Activated CD8-positive, alpha-beta memory T cell treated with anti-CD3 and anti-CD28 coated beads for 36 hours (primary cell): ENCODE measurements at regions not wholly inside any gene's neighbourhood (a gene's known extent, or its start where the extent isn't known, plus 50 kb on each side); places are given as distances from the start of the nearest gene placed in this dataset.
"Not testable (repeated sequence)": the region's sequence is repeated elsewhere in the genome, so short reads cannot be mapped to it uniquely, and the experiment has no call there.

Experiments
- CTCF ChIA-PET: fragments of 350-600 bp; sonication (Branson Sonifier 250); formaldehyde crosslinking; loops from one replicate; lab custom pipeline; 2021; ENCODE audit warnings: antibody characterized with exemption; lab: Charles Lee
- POLR2A ChIA-PET: fragments of 350-600 bp; sonication (Branson Sonifier 250); formaldehyde crosslinking; loops from one replicate; lab custom pipeline; 2021; ENCODE audit warnings: antibody characterized with exemption; lab: Charles Lee

DNA sequence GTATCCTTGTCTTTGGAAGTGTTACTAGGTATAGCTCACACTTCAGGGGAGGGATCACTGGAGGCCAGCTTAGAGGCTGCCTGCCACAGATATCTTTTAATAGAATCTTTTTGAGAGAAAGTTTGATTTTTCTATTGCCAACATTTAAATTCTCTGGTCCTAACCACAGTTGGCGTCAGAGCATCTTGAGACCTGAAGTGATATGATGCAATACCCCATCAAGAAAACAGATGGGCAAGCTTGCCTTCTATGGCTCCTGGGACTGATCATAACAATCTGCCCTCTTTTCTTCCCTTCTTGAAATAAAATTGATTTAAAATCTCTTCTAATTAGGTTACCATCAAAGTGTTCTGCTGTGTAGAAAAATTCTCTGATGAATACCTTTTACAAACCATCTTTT lies 105.5 kb upstream of the ACKR3 start:
- ChIA-PET CTCF (no interaction called here), POLR2A (no interaction called here)

DNA sequence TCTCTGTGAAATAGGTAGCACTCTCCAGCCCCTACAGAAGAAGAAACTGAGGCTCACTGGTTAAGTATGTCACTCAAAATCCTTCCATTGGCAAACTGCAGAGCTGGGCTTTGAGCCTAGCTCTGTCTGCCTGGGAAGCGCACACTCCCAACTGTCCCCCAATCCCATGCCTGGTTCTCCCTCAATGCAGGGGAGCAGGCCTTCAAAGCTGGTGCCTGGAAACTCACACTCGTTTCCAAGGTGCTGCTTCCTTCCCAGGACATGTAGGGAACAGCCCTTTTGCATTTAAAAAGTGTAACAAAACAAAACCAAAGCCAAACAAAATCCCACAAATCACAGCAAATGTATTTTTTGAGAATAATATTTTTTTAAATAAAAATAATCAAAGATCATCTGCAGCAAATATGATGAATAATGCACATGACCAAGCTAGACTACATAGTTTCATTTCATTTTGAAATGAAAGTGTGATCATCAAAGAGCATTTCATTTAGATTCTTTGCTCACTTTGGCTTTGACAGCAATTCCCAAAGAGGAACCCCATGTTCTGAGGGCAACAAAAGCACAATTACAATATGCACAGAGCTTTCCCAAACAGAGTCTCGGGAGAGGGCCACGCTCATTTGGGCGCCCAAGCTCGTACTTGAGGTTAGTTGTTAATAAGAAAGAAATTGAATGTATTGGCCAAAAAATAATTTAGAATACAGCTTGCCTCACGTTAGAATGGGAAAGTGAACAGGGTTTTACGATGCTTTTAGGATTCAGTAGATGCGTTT lies 96.7 kb upstream of the ACKR3 start:
- POLR2A ChIA-PET: no interaction called here

DNA sequence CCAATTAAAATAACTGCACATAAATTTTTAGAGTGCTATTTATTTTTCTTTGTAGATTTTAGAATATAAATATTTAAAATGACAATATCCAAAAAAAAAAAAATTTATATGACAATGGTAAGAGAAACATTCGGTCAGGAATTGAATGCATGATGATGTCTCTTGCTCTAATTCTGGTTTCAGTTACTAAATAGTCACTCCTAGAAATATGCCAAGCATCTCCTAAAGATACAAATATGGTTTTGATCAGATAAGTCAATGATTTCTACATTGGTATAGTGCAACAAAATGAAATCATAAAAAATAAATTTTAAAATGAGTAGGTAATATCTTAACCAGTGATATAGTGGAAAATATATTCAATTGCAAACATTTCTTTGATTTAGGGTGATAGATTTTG lies 95.9 kb upstream of the ACKR3 start:
- CTCF ChIA-PET: no interaction called here
- POLR2A ChIA-PET: no interaction called here

More for the DNA sequence above, 96.7 kb upstream of the ACKR3 start:
- CTCF ChIA-PET: no interaction called here

DNA sequence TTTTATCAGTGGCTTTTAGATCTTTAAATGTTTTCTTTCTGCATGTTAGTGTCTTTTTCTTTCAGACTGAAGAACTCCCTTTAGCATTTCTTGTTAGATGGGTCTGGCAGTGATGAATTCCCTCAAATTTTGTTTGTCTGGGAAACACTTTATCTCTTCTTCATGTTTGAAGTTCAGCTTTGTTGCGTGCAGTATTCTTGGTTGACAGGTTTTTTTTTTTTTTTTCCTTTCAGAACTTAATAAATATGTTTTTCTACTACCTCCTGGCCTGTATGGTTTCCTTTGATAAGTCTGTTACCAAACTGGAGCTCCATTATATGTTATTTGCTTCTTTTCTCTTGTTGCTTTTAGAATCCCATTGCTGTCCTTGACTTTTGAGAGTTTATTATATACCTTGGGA lies 89.8 kb upstream of the ACKR3 start:
- POLR2A ChIA-PET: no interaction called here
- CTCF ChIA-PET: interaction anchor here (0.7 kb wide), 1 partner anchor 13 kb away, joined by 3 read pairs; no protein-coding TSS in a partner anchor

DNA sequence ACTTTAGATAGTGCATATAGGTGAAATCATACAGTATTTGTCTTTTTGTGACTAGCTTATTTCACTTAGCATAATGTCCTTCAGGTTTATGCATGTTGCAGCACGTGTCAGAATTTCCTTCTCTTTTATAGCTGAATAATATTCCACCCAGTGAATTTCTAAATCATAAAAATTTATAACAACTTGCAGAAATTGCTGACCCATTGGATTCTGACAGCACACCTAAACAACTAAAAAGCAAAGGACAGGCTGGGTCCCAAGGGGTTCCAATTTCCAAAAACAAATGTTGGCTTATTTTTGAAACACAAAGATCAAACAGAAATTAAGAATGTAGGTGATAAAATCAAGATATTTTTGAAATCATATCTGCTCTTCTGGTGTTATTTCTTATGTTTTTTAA lies 86.5 kb upstream of the ACKR3 start:
- CTCF ChIA-PET: no interaction called here
- POLR2A ChIA-PET: no interaction called here

DNA sequence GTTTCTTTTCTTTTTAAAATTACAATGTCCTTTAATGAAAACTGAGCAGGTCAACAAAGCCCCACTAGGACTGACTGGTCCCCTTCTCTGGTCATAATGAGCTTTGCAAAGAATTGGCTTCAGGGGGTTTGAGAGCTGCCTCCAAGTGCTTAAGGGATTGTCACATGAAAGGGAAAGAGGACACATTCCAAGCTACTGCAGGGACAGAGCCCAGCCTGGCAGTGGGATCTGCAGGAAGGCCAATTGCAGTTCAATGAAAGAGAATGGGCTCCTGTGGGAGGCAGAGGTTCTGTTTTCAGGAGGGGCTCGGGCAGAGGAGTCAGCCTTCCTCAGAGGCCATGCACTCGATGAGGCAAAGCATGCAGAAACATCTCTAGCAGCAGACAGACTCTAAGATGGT lies 84.1 kb upstream of the ACKR3 start:
- POLR2A ChIA-PET: no interaction called here
- CTCF ChIA-PET: interaction anchor here (0.7 kb wide), 1 partner anchor 802 kb away, joined by 3 read pairs; no protein-coding TSS in a partner anchor

DNA sequence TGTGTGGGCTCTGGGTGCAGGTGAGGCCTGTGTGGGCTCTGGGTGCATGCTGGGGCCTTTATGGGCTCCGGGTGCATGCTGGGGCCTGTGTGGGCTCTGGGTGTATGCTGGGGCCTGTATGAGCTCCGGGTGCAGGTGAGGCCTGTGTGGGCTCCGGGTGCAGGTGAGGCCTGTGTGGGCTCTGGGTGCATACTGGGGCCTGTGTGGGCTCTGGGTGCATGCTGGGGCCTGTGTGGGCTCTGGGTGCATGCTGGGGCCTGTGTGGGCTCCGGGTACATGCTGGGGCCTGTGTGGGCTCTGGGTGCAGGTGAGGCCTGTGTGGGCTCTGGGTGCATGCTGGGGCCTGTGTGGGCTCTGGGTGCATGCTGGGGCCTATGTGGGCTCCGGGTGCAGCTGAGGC lies 80.5 kb upstream of the ACKR3 start:
- CTCF ChIA-PET: interaction anchor here (0.6 kb wide), 1 partner anchor 437 kb away, joined by 3 read pairs; no protein-coding TSS in a partner anchor
- POLR2A ChIA-PET: not testable (repeated sequence)

DNA sequence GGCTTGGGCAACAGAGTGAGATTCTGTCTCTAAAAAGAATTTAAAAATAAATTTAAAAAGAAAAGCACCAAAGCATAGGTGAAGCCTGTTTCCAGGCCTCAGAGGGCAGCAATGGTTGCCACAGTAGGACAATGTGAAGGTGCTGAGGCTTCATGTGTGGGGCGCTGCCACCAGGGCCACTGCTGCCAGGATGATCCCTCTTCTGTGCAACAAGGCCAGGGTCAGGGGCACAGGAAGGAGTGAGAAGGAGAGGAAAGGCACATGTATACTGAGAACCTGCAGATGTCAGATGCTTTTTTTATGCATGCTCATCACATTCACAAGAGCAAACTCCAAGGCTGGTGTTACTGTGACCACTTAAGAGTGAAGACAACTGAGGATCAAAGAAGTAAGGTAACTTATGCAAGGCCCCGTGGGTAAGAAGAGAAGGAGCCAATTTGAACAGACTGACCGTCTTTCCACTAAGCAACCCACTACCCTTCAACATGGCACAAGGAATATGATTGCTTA lies 79.7 kb upstream of the ACKR3 start:
- ChIA-PET CTCF (no interaction called here), POLR2A (no interaction called here)

DNA sequence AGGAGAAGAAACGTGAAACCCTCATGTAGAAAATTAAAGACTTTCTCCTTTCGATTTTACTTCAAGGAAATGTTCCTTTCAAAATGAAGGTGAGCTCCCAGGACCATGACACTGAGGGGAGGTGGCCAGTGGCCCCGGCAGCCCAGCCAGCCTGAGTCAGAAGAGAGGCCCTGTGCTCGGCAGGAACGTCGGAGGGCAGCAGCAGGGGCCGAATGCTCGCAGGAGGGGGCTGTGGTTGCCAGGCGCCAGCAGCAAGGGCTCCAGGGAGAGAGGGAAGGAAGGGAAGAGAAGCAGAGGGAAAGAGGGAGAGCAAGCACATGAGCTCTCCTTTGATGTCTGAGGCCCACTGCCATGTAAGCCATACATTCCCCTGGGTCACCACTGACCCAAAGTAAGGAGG lies 73.3 kb upstream of the ACKR3 start:
- CTCF ChIA-PET: no interaction called here
- POLR2A ChIA-PET: no interaction called here

DNA sequence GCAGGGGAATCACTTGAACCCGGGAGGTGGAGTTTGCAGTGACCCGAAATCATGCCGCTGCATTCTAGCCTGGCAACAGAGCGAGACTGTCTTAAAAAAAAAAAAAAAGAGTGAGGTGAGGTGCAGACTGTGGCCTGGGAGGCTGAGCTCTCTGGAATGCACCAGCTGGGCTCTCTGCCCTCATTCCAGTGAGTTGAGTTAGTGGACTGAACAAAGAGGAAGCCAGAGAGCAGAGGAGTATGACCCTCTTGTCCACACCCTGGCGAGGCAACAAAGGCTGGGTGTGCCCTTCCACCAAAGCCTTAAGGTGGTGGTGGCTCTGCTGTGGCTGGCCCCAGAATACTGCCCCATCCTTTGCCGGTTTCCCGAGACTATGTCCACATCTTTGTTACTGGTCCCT lies 71.3 kb upstream of the ACKR3 start:
- CTCF ChIA-PET: no interaction called here
- POLR2A ChIA-PET: no interaction called here

DNA sequence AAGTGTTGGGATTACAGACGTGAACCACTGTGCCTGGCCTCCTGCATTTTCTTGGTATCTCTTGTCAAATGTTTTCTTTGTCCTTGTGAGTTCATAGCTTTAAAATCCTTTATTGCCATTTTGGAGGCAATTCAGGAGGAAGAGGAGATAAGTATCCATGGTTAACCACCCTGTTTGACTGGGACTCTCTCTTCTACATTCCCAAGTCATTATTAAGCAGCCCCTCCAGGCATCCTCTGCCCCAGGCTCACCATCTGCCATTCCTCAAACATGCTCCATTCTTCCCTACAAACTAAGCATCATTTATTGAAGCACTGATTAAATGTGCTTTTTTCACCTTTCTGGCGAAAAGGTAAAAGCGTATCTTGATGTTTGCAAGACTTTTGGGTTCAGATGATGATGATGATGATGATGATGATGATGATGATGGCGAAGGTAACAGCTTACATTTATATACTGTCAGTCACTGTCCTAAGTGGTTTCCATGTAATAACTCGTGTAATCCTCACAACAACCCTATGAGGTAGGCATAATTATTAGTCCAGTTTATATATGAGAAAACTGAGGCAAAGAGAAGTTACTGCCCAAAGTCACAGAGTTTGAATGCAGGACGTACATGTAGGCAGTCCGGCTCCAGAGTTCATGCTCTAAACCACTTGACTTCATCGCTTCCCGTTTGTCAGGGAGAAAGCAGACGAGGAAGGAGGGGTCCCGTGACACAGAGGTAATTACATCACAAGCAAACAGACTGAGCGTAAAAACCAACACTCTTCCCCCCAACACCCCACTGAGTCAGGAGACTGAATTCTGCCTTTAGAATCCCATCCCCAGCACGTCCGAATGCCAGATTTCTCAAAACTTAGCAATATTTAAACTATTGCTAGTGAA lies 69.7 kb upstream of the ACKR3 start:
- ChIA-PET POLR2A (no interaction called here), CTCF (no interaction called here)

DNA sequence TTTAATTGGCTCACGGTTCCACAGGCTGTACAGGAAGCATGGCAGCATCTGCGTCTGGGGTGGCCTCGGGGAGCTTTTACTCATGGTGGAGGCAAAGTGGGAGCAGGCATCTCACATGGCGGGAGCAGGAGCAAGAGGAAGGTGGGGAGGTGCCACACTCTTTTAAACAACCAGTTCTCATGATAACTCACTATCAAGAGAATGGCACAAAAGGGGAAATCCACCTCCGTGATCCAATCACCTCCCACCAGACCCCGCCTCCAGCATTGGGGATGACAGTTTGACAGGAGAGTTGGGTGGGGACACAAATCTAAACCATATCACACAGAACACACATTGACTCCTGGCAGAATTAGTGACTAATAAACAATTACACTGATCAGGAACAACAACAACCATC lies 68.6 kb upstream of the ACKR3 start:
- ChIA-PET CTCF (no interaction called here), POLR2A (no interaction called here)

DNA sequence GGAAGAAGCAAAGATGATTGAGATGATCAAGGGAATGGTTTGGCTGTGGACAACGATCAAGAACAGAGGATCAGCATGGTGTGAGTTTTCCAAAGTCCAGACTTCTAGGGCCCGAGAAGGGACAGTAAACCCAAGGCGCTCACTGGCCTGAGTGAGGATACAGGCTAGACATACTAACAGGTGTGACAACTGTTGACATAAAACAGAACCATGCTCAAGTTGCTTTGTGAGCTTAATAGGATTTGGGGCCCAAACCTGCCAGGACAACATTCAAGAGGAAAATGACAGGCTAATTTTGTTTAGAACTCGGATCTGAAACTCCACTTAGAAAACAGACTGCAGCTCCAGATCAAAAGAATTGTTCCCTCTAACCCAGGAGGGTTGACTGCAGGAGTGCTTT lies 68.1 kb upstream of the ACKR3 start:
- CTCF ChIA-PET: no interaction called here
- POLR2A ChIA-PET: no interaction called here

DNA sequence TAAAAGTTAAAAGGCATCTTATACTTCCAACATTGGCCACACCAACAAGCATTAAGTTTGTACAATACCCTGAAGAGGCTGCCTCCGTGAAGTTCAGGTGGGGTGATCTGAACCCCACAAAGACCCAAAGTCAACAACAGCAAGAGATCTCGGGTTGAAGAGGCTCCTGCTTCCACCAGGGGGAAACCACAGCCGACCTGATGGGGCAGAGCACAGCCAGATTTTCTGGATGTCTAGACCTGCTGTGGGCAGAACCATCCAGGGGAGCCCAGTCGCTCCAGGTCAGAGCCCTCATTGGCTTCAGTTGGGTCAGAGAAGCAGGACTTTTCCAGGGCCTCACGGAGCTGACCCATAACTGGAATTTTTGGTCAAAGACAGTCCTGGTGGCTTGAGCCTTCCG lies 66.5 kb upstream of the ACKR3 start:
- ChIA-PET POLR2A (no interaction called here), CTCF (interaction anchor here (1.0 kb wide), 1 partner anchor 67 kb away, joined by 4 read pairs; the partner anchor contains the start of gene ACKR3)

DNA sequence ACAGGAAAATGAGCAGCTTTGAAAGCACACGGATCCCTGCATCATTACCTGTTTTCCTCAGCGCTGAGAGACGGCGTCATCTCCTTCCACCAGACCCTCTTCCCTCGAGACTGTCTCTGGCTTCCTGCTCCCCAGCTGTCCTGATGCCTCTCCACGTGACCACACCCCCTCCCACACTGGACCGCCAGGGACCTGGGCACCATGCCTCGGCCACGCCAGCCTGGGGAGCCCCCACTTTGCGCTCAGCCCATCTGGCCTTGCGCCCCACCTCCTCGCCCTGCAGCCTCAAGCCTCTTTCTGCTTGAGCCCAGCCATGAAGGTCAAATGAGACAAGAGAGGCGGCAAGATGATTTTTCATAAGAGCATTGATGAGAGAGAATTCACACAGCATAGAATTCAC lies 66.0 kb upstream of the ACKR3 start:
- ChIA-PET CTCF (no interaction called here), POLR2A (no interaction called here)

DNA sequence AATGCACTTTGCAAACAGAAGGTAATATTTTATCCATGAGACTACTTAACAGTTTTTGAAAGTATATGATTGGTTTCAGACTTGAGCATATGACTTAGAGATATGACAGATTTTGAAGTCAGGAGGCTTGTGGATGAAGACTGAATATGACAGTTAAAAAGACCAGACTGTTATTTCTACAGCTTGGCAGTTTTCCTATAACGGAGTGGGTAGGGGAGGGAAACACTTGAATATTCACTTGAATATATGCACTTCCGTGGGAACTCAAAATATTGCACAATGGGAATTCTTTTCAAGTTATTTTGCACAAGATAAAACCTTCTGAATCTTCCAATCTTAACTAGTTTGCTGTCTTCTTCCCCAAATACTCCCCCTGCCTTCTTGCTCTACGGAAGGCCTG lies 64.6 kb upstream of the ACKR3 start:
- ChIA-PET POLR2A (no interaction called here), CTCF (no interaction called here)

DNA sequence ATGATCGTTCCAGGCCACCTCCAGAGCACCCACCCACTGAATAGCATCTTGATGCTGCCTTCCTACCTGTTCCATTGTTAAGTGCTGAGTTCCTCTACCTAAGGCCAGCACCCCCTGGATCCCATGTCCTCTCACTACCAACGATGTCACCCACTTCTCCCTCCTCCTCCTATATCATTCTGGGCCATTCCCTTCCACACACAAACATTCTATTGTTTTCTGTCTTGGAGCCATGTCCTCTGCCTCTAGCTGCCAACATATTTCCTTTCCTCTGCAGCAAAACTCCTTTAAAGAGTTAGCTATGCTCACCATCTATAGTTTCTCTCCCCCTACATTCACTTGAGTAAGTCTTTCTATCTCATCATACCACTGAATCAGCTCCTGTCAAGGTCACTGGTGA lies 64.0 kb upstream of the ACKR3 start:
- ChIA-PET POLR2A (no interaction called here), CTCF (no interaction called here)

DNA sequence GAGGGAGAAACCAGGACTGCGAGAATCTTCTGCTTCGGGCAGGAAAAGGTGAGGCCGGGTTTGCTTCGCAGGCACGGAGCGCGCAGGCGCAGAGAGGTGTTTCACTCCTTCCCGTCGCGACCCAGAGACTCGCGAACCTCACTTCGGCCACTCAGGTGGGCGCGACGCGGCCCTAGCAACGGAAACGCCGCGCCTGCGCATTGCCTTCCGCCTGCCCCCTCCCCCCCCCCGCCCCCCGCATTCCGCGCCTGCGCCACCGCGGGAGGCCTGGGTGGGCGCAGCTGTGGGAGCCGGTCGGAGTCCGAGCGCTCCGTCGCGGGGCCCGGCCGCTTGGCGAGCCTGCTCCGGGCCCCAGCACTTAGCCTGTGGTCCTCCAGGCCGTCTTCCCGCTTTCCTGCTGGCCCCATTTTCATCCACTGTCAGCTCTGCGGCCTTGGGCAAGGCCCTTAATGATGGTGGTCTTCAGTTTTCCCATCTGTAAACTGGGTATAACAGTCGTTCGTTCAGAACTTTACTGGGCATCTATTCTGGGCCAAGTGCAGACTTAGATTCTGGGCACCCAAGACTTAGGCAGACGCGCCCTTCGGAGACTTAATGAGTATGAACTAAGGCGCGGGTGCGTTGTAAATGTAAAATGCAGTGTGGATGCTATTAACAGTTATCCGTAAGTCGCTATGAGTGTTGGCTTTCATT lies 62.1 kb upstream of the ACKR3 start:
- POLR2A ChIA-PET: no interaction called here
- CTCF ChIA-PET: no interaction called here

DNA sequence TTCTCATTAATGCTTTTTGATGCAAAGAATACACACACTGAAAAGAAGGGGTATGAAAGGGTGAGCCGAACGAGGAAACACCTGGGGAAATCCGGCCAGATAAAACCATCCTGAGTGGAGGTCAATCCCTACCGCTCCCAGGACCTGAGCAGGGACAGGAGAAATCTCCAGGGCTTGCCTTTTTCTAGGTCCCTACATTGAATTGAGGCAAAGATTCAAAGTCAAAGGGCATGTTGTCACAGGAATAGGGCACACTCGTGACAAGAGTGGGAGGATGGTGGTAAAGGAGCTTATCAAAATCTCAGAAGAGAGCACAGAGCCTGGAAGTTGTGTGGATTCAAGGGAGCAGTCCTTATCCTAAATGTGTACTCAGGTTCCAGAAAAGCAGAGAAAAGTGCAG lies 61.2 kb upstream of the ACKR3 start:
- POLR2A ChIA-PET: no interaction called here
- CTCF ChIA-PET: no interaction called here

DNA sequence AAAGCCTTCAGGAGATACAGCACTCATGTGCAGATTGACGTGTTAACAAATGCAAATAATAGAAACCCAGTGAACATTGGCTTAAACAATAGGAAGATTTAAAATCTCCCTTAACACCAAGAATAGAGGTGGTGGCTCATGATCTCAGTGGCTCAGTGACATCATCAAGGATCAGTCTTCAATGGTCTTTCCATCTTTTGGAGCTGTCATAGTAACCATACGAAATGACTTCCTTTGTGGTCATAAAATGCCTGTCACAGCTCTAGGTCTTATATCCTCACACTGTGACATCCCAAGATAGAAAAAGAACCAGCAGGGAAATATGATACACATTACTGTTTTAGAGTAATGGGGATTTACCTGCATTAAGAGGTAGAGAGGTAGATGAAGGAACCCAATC lies 59.6 kb upstream of the ACKR3 start:
- ChIA-PET CTCF (interaction anchor here (0.7 to 4.6 kb wide), 2 partner anchors 59 to 579 kb away, joined by 3 to 45 read pairs; partner anchors contain the start of gene ACKR3), POLR2A (no interaction called here)
